GM19023 (cell line): ENCODE measurements at regions not wholly inside any gene's neighbourhood (a gene's known extent, or its start where the extent isn't known, plus 50 kb on each side); places are given as distances from the start of the nearest gene placed in this dataset.

ENCODE experiments used
- ATAC-seq: cut with Tn5 transposase; IDR thresholded peaks from one replicate; pipeline ENCODE4 v1.9.1; 2021; ENCODE audit warnings: mild to moderate bottlenecking, moderate library complexity; ENCODE audit not compliant: unreplicated experiment

GRCh38 chr6:44674226-44675155 is 287.0 kb downstream of the CDC5L start:
- ATAC-seq: no peak

GRCh38 chr6:44675449-44675848 is 287.9 kb downstream of the CDC5L start:
- ATAC-seq: no peak

- ATAC-seq: no peak
These were observed 288.8 kb downstream of the CDC5L start for GRCh38 chr6:44676246-44676790.

DNA sequence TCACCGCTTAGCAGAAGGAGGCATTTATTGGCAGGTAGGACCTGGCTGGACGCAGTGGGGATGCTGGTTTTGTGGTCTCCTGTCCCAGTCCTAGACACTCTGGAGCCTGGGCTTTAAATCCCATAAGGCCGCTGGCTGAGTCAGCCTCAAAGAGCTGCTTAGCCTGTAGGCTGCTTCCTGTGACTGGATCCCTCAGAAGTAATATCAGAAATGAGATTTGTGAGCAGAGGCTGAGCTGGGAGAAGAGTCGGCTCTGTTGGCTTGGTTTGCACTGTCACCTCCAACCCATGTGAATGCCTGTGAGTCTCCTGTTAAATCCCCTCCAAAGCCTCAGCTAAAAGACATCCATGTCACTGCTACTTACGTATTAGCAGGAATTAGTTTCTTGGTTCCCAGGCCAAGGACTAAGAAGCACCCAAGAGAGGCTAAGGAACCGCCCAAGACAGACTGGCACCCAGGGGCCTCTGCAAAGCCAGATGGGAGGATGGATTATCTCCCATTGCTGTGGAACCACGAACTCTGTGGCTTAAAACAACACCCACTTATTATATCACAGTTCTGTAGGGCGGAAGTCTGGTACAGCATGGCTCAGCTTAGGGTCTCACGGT is 289.4 kb downstream of the CDC5L start:
- ATAC-seq: no peak

DNA sequence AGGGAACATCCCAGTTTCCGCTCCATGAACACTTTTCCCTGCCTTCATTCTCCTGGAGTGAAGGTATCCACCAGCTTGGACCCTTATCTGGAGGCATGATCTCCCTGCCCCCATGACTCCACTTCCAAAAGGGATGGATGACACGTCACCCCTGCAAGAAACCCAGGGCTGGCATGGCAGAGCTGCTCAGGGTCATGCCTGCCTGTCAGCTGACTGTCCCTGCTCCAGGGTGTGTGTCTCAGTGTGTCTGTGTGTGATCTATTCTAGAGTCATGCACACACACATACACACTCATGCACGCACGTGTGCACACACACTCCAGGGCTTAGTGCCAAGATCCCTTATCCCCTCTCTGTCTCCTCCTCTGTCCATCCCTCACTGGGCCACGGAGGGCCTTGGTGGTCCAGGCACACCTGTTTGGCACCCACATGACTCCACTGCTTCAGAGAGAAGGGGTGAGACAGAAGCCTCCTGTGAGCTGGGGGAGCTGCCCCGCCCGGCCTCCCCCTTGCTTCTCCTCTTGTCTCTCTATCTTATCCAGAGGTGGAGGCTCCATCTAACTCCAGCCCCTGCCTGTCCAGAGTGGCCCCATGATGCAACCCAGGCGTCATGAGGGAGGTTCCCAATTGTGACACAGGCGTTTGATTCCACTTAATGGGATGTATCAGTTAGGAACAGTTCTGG is 290.9 kb downstream of the CDC5L start:
- ATAC-seq: no peak

- no peak for ATAC-seq
These were observed 292.1 kb downstream of the CDC5L start for GRCh38 chr6:44679438-44680201.

DNA sequence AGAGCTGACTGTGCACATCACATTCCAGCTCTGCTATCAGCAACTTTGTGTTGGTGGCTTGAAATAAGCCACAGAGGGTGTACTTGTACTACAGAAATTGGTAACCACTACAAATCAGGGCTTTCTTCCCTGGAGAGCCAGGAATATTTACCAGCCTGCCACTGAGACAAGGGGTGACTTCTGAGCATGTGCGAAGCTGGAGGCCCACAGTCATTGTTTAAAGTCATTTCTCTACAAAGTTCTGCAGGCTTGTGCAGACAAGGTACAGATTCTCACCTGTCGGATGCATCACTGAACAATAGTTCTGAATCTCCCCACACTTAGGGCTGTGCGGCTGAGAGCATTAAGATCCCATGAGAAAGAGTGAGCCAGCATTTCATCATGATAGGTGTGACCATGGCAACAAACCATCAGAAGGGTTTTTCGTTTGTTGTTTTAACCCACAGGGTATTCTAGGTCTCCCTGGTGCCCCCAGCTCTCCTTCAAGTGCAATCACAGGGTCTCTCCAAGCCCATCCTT is 292.8 kb downstream of the CDC5L start:
- no peak for ATAC-seq

GRCh38 chr6:44681761-44682160 is 294.3 kb downstream of the CDC5L start:
- ATAC-seq: no peak

DNA sequence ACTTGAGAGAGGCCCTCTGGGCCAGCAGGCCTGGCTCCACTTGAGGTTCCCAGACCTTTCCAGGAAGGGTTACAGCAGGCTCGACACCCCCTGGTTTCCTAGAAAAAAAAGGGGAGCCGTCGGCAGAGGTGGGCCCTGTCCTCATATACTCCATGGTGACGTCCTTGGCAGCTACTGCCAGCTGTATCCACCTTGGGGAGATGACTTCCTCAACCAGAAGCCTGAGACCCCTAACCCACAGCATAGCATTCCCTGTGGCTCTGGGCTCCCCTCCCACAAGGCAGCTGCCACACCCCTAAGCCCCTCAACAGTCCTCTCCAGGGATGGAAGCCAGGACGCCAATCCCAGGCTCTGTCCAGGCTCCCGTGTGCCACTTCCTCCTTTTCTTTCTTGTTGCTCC is 294.8 kb downstream of the CDC5L start:
- no peak for ATAC-seq

- no peak for ATAC-seq
These were observed 295.7 kb downstream of the CDC5L start for GRCh38 chr6:44682987-44683779.

DNA sequence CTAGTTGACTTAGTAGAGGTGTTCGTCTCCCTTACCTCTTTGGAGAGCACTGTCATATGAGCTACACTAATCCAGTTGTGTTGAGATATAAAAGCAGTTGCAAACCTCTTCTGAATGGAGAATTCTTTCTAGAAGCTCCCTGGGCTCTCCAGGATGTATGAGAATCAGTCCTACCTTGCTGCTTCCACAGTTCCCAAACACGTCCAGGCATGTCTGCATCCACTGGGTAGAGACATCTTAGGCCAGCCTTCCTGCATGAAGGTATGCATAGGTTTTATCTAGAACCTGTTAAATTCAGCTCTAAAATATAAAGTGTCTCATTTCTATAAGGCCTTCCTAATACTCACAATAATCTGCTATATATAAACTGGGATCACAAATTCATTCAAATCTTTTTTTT is 297.7 kb downstream of the CDC5L start:
- ATAC-seq: no peak

DNA sequence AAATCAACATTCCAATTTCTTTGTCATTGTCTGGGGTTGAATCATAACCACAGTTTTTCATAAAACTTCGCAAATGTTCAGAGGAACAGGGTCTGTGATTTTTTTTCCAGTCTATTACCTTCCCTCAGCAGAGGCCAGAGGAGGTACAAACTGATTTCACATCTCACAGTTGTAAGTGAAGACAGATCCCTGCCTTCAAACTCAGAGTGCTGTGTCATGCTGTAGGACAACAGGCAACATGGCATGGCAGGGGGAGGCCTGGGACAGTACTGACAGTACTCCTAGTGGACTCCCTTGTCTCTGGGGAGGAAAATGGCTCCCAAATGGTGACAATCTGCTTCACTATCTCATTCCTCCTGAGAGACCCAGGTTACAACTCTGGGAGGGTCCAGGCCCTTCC is 308.6 kb downstream of the CDC5L start:
- ATAC-seq: no peak

DNA sequence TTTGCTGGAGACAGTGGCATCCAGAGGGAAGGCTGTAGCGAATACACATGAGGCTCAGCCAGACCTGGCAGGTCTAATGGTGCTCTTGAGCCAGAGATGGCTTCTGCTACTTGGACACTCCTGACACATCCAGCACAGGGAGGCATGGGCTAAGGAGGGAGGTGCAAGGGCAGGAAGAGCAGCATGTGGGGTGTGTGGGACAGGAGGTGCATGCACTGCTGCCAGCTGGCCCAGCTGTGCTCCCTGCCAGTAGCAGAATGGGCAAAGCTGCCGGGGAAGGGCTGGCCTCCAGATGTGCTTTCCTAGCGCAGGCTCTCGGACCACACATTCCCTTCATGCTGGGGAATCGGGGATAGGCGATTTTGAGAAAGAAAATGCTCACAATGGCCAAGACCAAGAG is 309.2 kb downstream of the CDC5L start:
- ATAC-seq: no peak

DNA sequence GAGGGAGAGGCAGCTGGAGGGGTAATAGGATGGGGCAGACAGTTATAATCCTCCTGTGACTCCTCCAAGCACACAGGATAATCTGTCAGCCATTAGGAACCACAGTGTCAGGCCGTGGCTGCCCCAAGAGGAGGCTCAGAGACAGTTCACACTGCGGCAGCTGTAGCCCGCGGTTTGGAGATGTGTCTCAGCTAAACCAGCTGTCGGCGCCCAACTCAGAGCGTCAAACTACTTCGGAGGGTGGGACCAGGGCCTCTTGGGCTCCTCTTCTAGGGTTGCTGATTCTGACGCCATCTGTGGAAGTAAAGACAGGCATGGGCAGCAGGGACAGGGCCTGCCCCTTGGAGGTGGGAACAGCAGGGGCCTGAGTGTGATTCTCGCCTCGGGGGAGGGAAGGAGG is 309.8 kb downstream of the CDC5L start:
- ATAC-seq: no peak

- ATAC-seq: no peak
These were observed 311.1 kb downstream of the CDC5L start for GRCh38 chr6:44698602-44699001.

GRCh38 chr6:44699082-44699481 is 311.6 kb downstream of the CDC5L start:
- ATAC-seq: no peak

DNA sequence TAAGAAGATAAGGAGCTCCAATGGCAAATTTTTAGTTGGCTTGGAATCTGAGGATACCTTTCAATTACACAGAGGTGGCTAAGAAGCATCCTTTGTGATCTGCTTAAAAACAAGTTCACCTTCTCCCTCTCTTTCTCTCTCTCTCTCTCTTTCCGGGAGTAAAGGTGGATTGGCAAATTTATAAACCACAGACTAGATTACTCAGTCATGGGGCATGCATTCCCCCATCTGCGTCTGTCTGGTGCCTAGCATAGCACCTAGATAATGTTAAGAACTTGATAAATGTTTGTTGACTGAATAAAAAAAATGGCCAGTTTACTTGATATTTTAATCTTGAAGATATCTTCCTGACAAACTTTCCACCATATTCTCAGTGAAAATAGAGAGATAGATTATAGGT is 312.3 kb downstream of the CDC5L start:
- no peak for ATAC-seq

GRCh38 chr6:44700422-44700821 is 312.9 kb downstream of the CDC5L start:
- ATAC-seq: no peak

DNA sequence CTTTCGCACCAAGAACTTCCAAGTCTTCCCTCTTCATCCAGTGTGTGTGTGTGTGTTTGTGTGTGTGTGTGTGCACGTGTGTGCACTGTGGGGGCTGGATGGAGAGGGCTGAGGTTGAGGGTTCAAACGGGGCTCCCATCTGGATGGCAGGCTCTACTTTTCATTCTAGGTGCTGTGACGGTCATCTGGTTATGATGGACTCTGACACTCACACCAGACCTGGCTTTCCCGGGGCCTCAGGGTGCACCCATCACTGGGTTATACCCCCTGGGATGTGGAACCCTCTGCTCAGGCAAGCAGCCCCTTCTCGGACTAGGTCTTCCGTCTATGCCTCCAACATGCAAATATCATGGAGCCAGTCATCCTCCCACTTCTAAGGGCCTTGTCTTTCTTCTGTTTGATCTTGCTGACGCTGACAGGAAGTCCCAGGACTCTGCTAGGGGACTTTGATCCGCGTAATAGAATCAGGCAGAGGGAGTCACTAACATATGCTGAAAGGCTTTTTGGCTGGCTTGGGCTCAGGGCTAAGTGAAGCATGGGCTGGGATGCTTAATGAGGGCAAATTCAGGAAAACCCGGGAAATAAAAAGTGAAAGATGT is 313.6 kb downstream of the CDC5L start:
- ATAC-seq: no peak
